ENCODE measurements at regions not wholly inside any gene's neighbourhood (a gene's known extent, or its start where the extent isn't known, plus 50 kb on each side); places are given as distances from the start of the nearest gene placed in this dataset.

GRCh38 chr17:79214459-79214858, 139.8 kb downstream of the ENGASE start:
- no peak overlapping the region for H3K27ac ChIP-seq
- no peak overlapping the region for H3K4me3 ChIP-seq
- DNase-seq, result no peak
- H3K9me3 ChIP-seq, result no peaks in the 10 kb centered on the region
- no peaks in the 10 kb centered on the region for H3K4me1 ChIP-seq
- H3K36me3 ChIP-seq, result no peaks in the 10 kb centered on the region
- TF ChIP-seq CTCF (IDR thresholded peaks at IDR 0.05) (no peak), POLR2A (IDR thresholded peaks at IDR 0.05) (no peak)
- H3K27me3 ChIP-seq, result no peaks in the 10 kb centered on the region

- no peak for TF ChIP-seq CTCF (IDR thresholded peaks at IDR 0.05)
- TF ChIP-seq POLR2A (IDR thresholded peaks at IDR 0.05), result no peak
- Histone ChIP-seq H3K9me3 (no peaks in the 10 kb centered on the region), H3K4me3 (no peak overlapping the region), H3K4me1 (no peaks in the 10 kb centered on the region), H3K27me3 (no peaks in the 10 kb centered on the region), H3K27ac (no peak overlapping the region), H3K36me3 (no peaks in the 10 kb centered on the region)
- no peak for DNase-seq
Observed at GRCh38 chr17:79213305-79213704, 138.7 kb downstream of the ENGASE start.

GRCh38 chr17:79212149-79213087, 137.8 kb downstream of the ENGASE start:
- no peak for DNase-seq
- no peaks in the 10 kb centered on the region for H3K9me3 ChIP-seq
- H3K27ac ChIP-seq, result no peak overlapping the region
- no peaks in the 10 kb centered on the region for H3K4me1 ChIP-seq
- no peak overlapping the region for H3K4me3 ChIP-seq
- no peaks in the 10 kb centered on the region for H3K27me3 ChIP-seq
- H3K36me3 ChIP-seq, result no peaks in the 10 kb centered on the region
- TF ChIP-seq POLR2A (IDR thresholded peaks at IDR 0.05), result no peak
- TF ChIP-seq CTCF (IDR thresholded peaks at IDR 0.05), result no peak

- H3K9me3 ChIP-seq, result no peaks in the 10 kb centered on the region
- no peak overlapping the region for H3K4me3 ChIP-seq
- H3K4me1 ChIP-seq, result no peaks in the 10 kb centered on the region
- TF ChIP-seq CTCF (IDR thresholded peaks at IDR 0.05), result no peak
- H3K36me3 ChIP-seq, result no peaks in the 10 kb centered on the region
- H3K27me3 ChIP-seq, result no peaks in the 10 kb centered on the region
- no peak overlapping the region for H3K27ac ChIP-seq
- no peak for DNase-seq
Observed at GRCh38 chr17:79211061-79211770, 136.6 kb downstream of the ENGASE start.

- DNase-seq, result no peak
- Histone ChIP-seq H3K27me3 (no peaks in the 10 kb centered on the region), H3K4me1 (no peaks in the 10 kb centered on the region), H3K36me3 (no peaks in the 10 kb centered on the region), H3K27ac (no peak overlapping the region), H3K4me3 (no peak overlapping the region), H3K9me3 (no peaks in the 10 kb centered on the region)
- no peak for TF ChIP-seq POLR2A (IDR thresholded peaks at IDR 0.05)
- no peak for TF ChIP-seq CTCF (IDR thresholded peaks at IDR 0.05)
Observed at GRCh38 chr17:79210638-79211037, 136.0 kb downstream of the ENGASE start.
